C4-2B (cell line): ENCODE measurements at regions not wholly inside any gene's neighbourhood (a gene's known extent, or its start where the extent isn't known, plus 50 kb on each side); places are given as distances from the start of the nearest gene placed in this dataset.

Experiments
- ZFX ChIP-seq: fragments of 450-650 bp; IDR thresholded peaks from 2 replicates; pipeline ENCODE4 v1.6.1; 2017
- TF ChIP-seq, protein P1 (sequence below): fragments of 450-650 bp; conservative IDR thresholded peaks from 2 replicates; pipeline ENCODE4 v1.5.1; 2017; ENCODE audit warnings: mild to moderate bottlenecking

DNA sequence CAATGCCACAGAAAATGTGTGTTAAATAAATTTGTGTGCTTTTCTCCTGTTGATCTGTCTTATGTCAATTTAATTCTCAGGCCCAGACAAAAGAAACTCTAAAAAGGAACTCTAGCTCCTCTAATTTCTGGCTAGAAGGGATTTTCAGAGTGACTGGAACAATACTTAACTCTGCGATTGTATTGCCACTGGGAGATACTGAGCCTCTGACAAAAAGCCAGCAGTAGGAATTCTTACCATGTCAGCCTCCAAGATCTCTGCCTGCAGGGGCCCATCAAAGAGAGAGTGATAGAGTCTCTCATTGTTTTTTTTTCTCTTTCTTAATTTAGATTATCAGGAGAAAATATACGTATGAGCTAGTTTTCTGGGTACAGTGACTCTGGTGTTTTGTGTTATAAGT is 1165.7 kb downstream of the BRINP3 start:
- TF ChIP-seq, protein P1, sequence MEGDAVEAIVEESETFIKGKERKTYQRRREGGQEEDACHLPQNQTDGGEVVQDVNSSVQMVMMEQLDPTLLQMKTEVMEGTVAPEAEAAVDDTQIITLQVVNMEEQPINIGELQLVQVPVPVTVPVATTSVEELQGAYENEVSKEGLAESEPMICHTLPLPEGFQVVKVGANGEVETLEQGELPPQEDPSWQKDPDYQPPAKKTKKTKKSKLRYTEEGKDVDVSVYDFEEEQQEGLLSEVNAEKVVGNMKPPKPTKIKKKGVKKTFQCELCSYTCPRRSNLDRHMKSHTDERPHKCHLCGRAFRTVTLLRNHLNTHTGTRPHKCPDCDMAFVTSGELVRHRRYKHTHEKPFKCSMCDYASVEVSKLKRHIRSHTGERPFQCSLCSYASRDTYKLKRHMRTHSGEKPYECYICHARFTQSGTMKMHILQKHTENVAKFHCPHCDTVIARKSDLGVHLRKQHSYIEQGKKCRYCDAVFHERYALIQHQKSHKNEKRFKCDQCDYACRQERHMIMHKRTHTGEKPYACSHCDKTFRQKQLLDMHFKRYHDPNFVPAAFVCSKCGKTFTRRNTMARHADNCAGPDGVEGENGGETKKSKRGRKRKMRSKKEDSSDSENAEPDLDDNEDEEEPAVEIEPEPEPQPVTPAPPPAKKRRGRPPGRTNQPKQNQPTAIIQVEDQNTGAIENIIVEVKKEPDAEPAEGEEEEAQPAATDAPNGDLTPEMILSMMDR, result no peak
- no peak for TF ChIP-seq ZFX
